ENCODE measurements at regions not wholly inside any gene's neighbourhood (a gene's known extent, or its start where the extent isn't known, plus 50 kb on each side); places are given as distances from the start of the nearest gene placed in this dataset.

DNA sequence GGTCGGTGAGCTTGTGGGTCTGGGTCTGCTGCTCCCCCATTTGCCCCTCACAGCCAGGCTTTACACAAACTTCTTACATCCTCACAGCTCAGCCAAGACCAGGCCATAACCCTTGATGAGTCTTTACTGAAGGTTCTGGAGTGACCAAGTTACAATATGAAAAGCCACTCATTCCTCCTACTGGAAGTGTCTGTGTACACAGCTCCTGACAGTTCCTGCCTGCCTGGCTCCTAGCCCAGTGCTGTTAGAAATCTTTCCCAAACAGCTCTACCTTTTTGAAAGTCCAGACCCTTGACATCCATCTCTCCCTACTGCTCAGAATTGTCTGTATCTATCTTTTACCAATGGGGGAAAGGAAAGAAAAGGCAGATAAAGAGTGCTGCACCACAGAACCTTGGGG is 106.9 kb downstream of the PAX1 start:
- DNase-seq, result no peak

DNA sequence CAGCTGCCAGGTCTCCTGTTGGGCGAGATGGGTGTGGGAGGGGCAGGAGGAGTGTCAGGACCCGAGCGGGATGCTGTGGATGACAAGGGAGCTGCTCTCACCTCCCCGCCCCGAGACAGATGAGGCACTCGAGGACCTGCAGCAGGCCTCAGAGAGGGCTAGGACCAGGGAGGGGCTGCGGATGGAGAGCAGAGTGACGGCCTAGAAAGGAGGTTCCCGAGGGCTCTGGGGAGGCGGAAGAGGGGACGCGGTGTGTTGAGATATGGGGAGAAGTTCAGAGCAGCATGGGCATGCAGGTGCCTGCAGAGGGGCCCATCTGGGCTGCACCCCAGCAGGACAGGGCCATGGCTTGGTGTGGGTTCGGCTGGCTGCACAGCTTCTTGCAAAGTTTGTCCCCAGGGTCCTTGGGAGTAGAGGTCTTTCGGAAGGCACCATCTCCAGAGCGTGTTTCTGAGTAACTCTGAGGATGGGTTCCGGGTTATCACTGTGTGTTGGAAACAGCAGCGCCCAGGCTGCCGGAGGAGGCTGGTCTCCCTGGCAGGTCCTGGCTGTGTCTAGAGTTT is 104.6 kb downstream of the PAX1 start:
- no peak for DNase-seq

DNA sequence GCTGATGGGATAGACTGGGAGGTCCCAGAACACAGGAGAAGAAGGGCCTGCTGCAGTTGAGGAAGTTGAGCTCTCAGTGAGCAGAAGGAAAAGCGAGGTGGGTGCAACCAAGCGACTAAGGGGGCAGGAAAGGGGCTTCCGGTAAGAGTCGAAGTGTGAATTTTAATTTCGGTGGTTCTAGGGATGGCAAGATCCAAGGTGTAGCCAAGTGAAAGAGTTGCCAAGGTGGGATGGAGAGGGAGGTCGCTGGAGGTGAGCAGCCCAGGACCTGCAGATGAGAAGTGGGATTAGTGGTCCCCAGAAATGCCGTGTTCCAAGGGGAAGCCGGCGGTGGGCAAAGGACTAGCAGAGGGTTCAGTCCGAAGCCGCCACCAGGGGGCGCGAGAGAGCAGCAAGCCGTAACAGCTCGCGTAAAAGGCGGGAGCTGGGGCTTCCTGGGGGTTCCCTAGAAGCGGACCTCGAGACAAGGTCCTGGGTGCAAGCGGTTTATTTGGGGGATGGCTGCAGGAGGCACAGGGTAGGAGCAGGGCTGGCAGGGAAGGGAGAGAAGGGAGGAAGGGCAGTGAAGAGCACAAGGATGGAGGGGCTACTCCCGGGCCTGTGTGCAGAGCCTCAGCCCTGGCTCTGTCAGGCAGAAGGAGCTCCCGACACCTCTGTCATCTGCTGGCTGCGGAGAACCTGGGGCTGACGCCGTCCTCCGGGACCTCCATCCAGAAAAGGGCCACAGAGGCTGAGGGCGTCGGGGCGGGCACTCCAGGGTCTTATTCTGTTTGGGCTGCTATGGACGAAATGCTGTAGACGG is 103.6 kb downstream of the PAX1 start:
- DNase-seq, result peak in 1 of 2 experiments; percentile 15

DNA sequence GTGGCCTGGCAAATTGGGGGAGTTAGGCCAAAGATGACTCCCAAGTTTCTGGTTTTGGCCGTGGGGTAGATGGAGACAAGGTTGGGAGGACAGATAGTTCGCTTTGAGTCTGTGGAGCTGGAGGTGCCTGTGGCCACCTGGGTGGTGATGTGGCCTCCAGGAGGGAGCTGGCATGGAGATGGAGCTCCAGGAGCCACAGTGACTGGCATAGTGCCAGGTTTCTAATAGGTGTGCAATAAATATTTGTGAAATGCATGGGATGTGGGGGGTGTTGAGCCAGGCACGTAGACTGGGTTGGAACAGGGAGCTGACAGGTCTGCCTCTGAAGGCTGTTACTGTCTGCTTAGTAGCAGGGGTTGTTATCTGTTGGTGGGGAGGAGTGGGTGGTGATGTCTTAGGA is 102.7 kb downstream of the PAX1 start:
- no peak for DNase-seq

DNA sequence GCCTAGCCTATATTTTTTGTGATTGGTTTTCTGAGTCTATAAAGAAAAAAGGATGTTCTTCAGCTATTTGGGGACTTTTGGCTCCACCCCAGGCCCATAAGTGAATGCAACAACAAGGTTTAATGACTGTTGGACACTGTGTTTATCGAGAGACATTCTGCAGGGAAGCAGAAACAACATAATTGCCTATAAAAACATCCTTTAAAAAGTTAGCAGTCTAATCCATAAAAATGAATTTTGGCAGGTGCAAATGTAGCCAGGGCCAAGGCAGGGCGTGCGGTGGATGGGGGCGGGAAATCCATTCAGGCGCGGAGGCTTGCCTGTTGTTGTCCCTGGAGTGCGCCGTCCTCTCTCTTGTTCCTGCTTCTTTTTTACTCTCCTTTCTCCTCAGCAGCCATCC is 99.3 kb downstream of the PAX1 start:
- DNase-seq, result no peak

- DNase-seq, result no peak
Observed at GRCh38 chr20:21801193-21801592, 95.7 kb downstream of the PAX1 start.

GRCh38 chr20:21798384-21798783 is 92.9 kb downstream of the PAX1 start:
- DNase-seq, result no peak

- DNase-seq, result peak in 1 of 2 experiments; percentile 15
Observed at GRCh38 chr20:21796059-21796458, 90.6 kb downstream of the PAX1 start.

- no peak for DNase-seq
Observed at GRCh38 chr20:21788082-21788481, 82.6 kb downstream of the PAX1 start.

- DNase-seq, result no peak
Observed at GRCh38 chr20:21781446-21782075, 76.1 kb downstream of the PAX1 start.

GRCh38 chr20:21780528-21780927 is 75.1 kb downstream of the PAX1 start:
- DNase-seq, result no peak
